ENCODE measurements at regions not wholly inside any gene's neighbourhood (a gene's known extent, or its start where the extent isn't known, plus 50 kb on each side); places are given as distances from the start of the nearest gene placed in this dataset.

- in situ Hi-C loops (cut with HindIII; ENCODE audit: extremely low pct_ligation_motif_present, low pct_unique_long_range_greater_than_20kb), result no loop called here
- H3K27ac ChIP-seq (ENCODE audit: extremely low read length, insufficient read depth, low read length), result no peak overlapping the region
- ATAC-seq (no peak), FAIRE-seq (no peak), DNase-seq (ENCODE audit: low spot score) (no peak)
- no peak overlapping the region for H3K4me2 ChIP-seq (ENCODE audit: low read depth, low read length)
- ChIA-PET CTCF (ENCODE audit: low intra/inter-chr PET ratio, low total read pairs) (no interaction called here), POLR2A (no interaction called here)
- no peaks in the 10 kb centered on the region for H3K79me2 ChIP-seq (ENCODE audit: insufficient read depth, low read length)
- TF ChIP-seq CENPT (CRISPR knock-in tag; IDR thresholded peaks at IDR 0.05; ENCODE audit: low read depth) (no peak), ZNF556 (CRISPR knock-in tag; IDR thresholded peaks at IDR 0.05; ENCODE audit: borderline replicate concordance) (no peak), ZMAT3 (CRISPR knock-in tag; conservative IDR thresholded peaks at IDR 0.05) (no peak), PCBP2 (optimal IDR thresholded peaks at IDR 0.05; ENCODE audit: low read depth, low read length, poor library complexity, severe bottlenecking) (no peak), ZNF160 (CRISPR knock-in tag; IDR thresholded peaks at IDR 0.05) (no peak), RBFOX2 (IDR thresholded peaks at IDR 0.05; ENCODE audit: low read depth, low read length) (no peak), PHF8 (CRISPR knock-in tag; IDR thresholded peaks at IDR 0.05) (no peak), PHB2 (IDR thresholded peaks at IDR 0.05; ENCODE audit: partially characterized antibody) (no peak), KLF16 (CRISPR knock-in tag; IDR thresholded peaks at IDR 0.05) (no peak), ZNF776 (CRISPR knock-in tag; IDR thresholded peaks at IDR 0.05) (no peak), FIP1L1 (IDR thresholded peaks at IDR 0.05; ENCODE audit: borderline replicate concordance, insufficient read depth, low read depth, low read length) (no peak), HIVEP1 (CRISPR knock-in tag; IDR thresholded peaks at IDR 0.05) (no peak), ZNF20 (CRISPR knock-in tag; IDR thresholded peaks at IDR 0.05) (no peak), ZNF296 (CRISPR knock-in tag; conservative IDR thresholded peaks at IDR 0.05) (no peak), XBP1 (CRISPR knock-in tag; IDR thresholded peaks at IDR 0.05) (no peak), MYNN (CRISPR knock-in tag; IDR thresholded peaks at IDR 0.05; ENCODE audit: low read depth) (no peak), POLR2AphosphoS2 (IDR thresholded peaks at IDR 0.05; ENCODE audit: low read depth, low read length) (no peak)
- TF ChIP-seq, protein P1, sequence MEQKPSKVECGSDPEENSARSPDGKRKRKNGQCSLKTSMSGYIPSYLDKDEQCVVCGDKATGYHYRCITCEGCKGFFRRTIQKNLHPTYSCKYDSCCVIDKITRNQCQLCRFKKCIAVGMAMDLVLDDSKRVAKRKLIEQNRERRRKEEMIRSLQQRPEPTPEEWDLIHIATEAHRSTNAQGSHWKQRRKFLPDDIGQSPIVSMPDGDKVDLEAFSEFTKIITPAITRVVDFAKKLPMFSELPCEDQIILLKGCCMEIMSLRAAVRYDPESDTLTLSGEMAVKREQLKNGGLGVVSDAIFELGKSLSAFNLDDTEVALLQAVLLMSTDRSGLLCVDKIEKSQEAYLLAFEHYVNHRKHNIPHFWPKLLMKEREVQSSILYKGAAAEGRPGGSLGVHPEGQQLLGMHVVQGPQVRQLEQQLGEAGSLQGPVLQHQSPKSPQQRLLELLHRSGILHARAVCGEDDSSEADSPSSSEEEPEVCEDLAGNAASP (CRISPR knock-in tag; IDR thresholded peaks at IDR 0.05; ENCODE audit: borderline replicate concordance), result no peak
- TF ChIP-seq, protein P2, sequence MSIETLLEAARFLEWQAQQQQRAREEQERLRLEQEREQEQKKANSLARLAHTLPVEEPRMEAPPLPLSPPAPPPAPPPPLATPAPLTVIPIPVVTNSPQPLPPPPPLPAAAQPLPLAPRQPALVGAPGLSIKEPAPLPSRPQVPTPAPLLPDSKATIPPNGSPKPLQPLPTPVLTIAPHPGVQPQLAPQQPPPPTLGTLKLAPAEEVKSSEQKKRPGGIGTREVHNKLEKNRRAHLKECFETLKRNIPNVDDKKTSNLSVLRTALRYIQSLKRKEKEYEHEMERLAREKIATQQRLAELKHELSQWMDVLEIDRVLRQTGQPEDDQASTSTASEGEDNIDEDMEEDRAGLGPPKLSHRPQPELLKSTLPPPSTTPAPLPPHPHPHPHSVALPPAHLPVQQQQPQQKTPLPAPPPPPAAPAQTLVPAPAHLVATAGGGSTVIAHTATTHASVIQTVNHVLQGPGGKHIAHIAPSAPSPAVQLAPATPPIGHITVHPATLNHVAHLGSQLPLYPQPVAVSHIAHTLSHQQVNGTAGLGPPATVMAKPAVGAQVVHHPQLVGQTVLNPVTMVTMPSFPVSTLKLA (IDR thresholded peaks at IDR 0.05), result no peak
- no peaks in the 10 kb centered on the region for H3K4me1 ChIP-seq (ENCODE audit: insufficient read depth, low read length)
- no peak overlapping the region for H3K9ac ChIP-seq (ENCODE audit: insufficient read depth, low read depth, low read length)
- no peaks in the 10 kb centered on the region; a peak in 1 of 5 replicates for H3K27me3 ChIP-seq (ENCODE audit: control insufficient read depth in 1 of 2, insufficient read depth in 2 of 2, low read length in 2 of 2)
- no peaks in the 10 kb centered on the region for H3K9me3 ChIP-seq (ENCODE audit: low read length)
- H3K36me3 ChIP-seq (replicated peaks in 1 of 2; ENCODE audit: control insufficient read depth in 1 of 2, insufficient read depth in 2 of 2, low read length in 2 of 2), result no peaks in the 10 kb centered on the region
- intact Hi-C loops (cut with micrococcal nuclease; ENCODE audit: unreplicated experiment), result no loop called here
- no peak overlapping the region for H2AFZ ChIP-seq (ENCODE audit: low read length)
- WGBS (ENCODE audit: low lambda C conversion rate), result 25% methylated on average over 11 of the region's 11 CpGs
- BruUV-seq (replicated peaks), result no TSS peak
- H3K4me3 ChIP-seq (replicated peaks in 1 of 3; ENCODE audit: insufficient read depth in 1 of 3, low read depth in 2 of 3, low read length in 3 of 3), result no peak overlapping the region
- no peaks in the 10 kb centered on the region for H4K20me1 ChIP-seq (ENCODE audit: insufficient read depth, low read length)
Observed at GRCh38 chr11:44510372-44510771, 55.1 kb upstream of the CD82 start.
